Left colon (tissue), 2 donors: ENCODE measurements at regions not wholly inside any gene's neighbourhood (a gene's known extent, or its start where the extent isn't known, plus 50 kb on each side); places are given as distances from the start of the nearest gene placed in this dataset.

Experiments
- ATAC-seq: fragments of 200-7000 bp; cut with Tn5 transposase; one replicate; pipeline ENCODE4 v1.9.1; 2020; ENCODE audit warnings: mild to moderate bottlenecking, moderate library complexity
- DNase-seq, 2 donors: peaks; one replicate each; pipeline ENCODE4 v3.0.0-alpha.2; 2020
- intact Hi-C, 2 donors: fragments of 100-400 bp; cut with DNase I in 1 of 2; cut with micrococcal nuclease in 1 of 2; formaldehyde crosslinking; loops; one replicate each; pipeline versions ENCODE4 v1.11.2 to v1.14.0; 2022; cut with DNase I, micrococcal nuclease
- donor health status: DM: no; HTN: no; CAD: no.
- donor health status: DM: yes; HTN: yes; CAD: no.

GRCh38 chr13:111469450-111469849, 149.0 kb downstream of the TEX29 start:
- intact Hi-C loops: no loop called here

GRCh38 chr13:111469916-111470506, 149.6 kb downstream of the TEX29 start:
- intact Hi-C loops: loop anchor here in 1 of 2 donors (10.0 kb wide), 1 partner anchor 975 kb away; no protein-coding TSS in a partner anchor
- no peak for ATAC-seq
- no peak for DNase-seq

More at GRCh38 chr13:111469450-111469849, 149.0 kb downstream of the TEX29 start:
- DNase-seq (no peak), ATAC-seq (no peak)

DNA sequence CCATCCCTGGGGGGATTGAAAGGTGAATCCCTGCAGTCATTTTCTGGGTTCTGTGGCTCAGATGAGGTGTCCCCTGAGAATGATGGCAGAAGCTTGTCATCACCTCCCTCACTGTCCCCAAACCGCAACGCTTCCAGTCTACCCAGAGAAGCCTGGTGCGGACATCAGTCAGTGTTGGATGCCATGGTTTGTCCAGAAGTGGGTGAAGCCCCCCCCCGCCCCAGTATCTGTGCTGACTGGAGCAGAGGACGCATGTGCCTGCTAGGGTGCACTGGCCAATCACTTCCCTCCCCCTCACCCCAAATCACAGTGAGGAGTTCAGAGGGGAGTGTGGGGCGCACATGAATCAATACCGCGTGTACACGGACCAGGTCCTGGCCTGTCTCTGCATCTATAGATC, 150.5 kb downstream of the TEX29 start:
- intact Hi-C loops: loop anchor here in 1 of 2 donors (10.0 kb wide), 1 partner anchor 974 kb away; no protein-coding TSS in a partner anchor
- ATAC-seq (no peak), DNase-seq (no peak)

DNA sequence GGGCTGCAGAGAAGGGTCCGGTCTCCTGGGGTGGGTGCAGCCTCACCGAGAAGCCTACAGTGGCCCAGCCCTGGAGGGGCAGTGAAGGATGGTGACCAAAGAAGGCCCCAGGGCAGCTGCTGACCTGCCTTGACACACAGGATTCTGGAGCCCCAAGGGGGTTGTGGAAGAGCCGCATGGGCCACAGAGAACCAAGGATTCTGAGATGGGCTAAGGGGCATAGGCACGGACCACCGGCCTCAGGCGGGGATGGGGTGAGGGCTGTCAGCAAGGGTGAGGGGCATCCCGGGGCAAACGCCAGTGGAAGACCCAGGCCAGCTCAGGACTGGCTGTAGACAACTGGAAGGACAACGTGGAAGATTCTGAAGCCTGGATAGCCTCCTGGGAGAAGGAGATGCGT, 151.6 kb downstream of the TEX29 start:
- no peak for ATAC-seq
- no peak for DNase-seq
- intact Hi-C loops: loop anchor here in 1 of 2 donors (10.0 kb wide), 1 partner anchor 973 kb away; no protein-coding TSS in a partner anchor

- no peak for ATAC-seq
- no peak for DNase-seq
- intact Hi-C loops: loop anchor here in 1 of 2 donors (10.0 kb wide), 1 partner anchor 972 kb away; no protein-coding TSS in a partner anchor
Observed at GRCh38 chr13:111472559-111473460, 152.4 kb downstream of the TEX29 start.

DNA sequence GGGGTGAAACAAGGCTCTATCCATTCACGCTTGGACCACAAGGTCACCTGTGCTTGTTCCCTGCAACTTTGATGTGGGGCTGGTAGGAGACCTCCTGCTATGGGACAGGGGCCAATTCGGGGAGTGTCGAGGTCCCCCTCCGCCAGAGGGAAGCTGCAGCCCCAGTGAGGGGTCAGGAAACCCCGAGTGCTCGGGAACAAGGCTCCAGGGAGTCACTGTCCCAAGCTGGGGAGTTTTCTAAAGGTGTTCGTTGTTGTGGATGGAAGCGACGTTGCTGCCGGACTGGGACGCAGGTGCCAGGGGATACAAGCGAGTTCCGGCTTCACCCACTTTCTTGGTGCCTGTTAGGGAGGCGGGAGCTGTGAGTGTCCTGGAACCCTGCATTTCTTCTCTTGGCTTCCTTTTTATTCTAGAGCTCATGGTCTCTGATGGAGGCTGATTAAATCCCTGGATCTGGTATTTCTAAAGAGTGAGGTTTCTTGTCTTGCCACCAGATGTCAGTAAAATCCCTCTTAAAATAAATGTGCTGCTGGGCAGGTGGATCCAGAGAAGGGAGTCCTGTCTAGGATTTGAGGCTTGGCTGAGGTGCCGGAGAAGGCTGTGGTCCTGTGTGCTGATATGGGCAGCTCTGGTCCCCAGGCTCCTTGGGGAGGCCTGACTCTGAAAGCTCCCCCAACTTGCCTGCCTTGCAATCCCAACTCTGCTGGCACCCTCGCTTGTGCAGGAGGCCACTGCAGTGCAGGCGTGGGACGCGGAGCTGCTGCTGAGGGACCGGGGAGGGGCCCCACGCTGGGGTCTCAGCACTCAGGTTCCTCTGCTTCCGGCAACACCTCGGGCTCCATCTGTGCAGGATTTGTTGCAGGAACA, 153.9 kb downstream of the TEX29 start:
- DNase-seq: no peak
- ATAC-seq: peak; percentile 61
- intact Hi-C loops: loop anchor here (5.0 to 10.0 kb wide), 2 partner anchors 968 to 970 kb away; no protein-coding TSS in a partner anchor

DNA sequence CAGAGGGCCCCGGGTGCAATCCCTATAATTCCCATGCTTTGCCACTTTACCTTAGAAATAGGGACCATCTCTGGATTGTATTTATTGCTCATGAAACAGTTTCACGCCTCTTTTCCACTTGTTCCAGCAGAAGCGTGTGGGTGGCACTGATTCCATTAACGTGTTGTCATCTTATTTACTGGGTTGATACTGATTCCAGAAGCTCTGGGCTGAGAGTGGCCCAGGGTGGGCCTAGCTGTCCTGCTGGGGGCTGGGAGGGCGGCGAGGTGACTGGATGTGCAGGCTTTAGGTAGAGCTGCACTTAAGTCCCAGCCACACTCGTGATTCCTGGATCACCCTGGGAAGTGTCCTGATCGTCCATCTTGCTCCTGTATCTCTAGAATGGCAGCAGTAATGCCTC, 155.0 kb downstream of the TEX29 start:
- ATAC-seq (no peak), DNase-seq (no peak)
- intact Hi-C loops: loop anchor here (5.0 to 10.0 kb wide), 2 partner anchors 967 to 969 kb away; no protein-coding TSS in a partner anchor

GRCh38 chr13:111476197-111476596, 155.8 kb downstream of the TEX29 start:
- DNase-seq (no peak), ATAC-seq (no peak)
- intact Hi-C loops: loop anchor here (5.0 to 10.0 kb wide), 2 partner anchors 966 to 969 kb away; no protein-coding TSS in a partner anchor

- ATAC-seq (no peak), DNase-seq (no peak)
- intact Hi-C loops: loop anchor here (5.0 to 10.0 kb wide), 2 partner anchors 963 to 965 kb away; no protein-coding TSS in a partner anchor
Observed at GRCh38 chr13:111479412-111479811, 159.0 kb downstream of the TEX29 start.

DNA sequence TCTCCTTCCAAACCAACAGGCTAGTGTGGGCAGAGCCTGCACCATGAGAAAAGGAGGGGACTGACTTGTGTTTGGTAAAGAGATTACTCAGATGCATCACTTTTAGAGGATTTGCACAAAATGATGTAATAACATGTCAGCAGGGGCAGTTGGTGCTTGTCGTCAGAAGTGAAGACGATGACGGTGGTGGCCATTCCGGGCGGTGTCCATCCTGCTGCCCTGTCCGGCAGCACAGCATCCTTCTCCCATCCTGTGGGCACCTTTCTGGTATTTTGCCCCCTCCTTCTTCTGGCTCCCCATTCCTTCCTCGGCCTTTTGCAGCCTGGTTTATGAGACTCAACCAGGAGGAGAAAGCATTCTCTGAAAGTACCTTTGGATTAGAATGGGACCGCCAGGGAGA, 160.1 kb downstream of the TEX29 start:
- intact Hi-C loops: no loop called here
- DNase-seq: no peak
- ATAC-seq: no peak

GRCh38 chr13:111480976-111481375, 160.5 kb downstream of the TEX29 start:
- DNase-seq (no peak), ATAC-seq (no peak)
- intact Hi-C loops: no loop called here

DNA sequence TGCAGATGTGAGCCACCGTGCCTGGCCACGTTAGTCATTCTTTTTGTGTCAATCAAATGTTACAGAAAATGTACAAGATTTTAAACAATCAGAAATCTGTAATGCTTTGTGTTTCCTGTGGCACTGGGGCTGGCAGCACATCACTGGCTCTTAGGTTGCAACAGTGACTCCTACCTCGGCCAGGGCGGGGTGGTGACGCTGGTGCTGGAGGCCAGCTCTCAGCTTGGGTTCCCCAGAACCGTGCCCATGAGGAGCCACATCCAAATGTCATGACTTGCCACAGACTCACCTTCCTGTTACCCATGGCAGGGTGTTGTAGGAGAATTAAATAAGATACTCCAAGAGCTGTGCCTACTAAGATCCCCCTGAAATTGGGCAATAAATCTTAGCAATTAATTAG, 161.7 kb downstream of the TEX29 start:
- intact Hi-C loops: no loop called here
- ATAC-seq (no peak), DNase-seq (no peak)

DNA sequence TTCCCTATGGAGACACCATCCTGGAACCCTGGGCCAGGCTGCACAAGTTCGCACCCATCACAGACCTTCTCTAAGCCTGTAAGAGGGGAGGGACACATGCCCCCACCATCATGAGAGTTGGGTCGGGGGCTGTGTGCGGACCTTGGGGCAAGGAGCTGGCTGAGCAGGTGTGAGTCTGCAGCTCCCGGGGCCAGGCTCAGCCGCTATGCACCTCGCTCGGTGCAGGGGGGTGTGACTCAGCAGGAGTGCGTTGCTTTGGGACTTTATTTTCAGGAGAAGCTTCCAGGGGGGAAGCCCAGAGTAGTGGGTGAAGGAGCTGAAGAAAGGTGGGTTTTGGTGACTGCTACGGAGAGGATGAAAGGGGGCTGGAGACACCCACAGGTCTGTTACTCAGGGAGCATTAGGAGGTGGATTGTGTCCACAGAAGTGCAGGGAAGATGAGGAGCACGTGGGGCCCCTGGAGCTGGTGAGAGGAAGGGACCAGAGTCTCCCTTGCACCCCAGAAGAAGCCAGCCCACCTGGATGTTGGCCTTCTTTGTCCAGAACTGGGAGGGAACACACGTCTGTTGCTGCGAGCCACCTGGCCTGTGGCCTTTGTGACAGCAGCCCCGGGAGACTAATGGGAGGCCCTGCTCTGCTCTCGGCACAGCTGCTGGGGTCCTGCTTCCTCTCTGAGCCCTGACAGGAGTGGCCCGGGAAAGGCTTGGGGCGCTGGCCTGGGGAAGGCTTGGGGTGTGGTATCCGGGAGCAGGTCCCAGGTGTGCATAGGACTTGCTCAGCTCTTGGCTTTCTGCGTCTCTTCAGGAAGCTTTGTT, 162.6 kb downstream of the TEX29 start:
- DNase-seq (no peak), ATAC-seq (no peak)
- intact Hi-C loops: no loop called here

DNA sequence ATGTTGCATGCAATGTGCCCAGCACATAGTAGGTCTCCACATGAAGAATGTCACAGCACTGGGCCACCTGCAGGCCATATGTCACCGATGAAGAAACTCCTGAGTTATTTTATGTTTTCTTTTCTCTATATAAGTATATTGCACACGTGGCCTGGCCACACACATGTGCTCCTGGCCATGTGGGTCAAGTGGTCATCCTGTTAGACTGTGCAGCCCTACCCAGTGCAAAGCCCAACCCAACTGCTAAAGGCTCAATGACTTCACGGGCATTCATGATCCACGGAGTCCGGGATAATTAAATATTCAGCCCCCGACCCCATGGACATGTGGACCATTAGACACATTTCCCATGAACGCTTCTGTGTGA, 163.2 kb downstream of the TEX29 start:
- DNase-seq: no peak
- intact Hi-C loops: no loop called here
- ATAC-seq: no peak

GRCh38 chr13:111484141-111484925, 163.9 kb downstream of the TEX29 start:
- ATAC-seq (no peak), DNase-seq (no peak)
- intact Hi-C loops: no loop called here

DNA sequence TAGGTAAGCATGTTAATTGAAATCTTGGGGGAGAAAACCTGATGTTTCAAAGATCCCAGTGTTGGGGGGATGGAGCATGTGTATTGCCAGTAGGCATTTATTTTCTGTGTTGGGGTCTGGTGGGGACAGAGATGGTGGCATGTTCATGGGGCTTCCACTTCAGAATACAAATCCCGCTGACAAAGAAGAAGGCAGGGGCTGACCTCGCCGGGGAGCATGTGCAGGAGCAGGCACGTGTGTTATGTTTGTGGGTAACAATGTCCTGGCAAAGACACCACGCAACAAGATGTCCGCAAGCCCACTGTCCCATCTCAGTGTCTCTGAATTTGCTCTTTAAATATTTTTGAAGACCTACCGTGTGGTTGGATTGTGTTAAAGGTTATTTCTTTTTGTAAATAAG, 164.5 kb downstream of the TEX29 start:
- no peak for DNase-seq
- no peak for ATAC-seq
- intact Hi-C loops: no loop called here

- no peak for DNase-seq
- intact Hi-C loops: no loop called here
- no peak for ATAC-seq
Observed at GRCh38 chr13:111485491-111486250, 165.2 kb downstream of the TEX29 start.
